Esophagus squamous epithelium (tissue), 5 donors: ENCODE measurements at regions not wholly inside any gene's neighbourhood (a gene's known extent, or its start where the extent isn't known, plus 50 kb on each side); places are given as distances from the start of the nearest gene placed in this dataset.

Source experiments
- DNase-seq: peaks from one replicate; lab custom pipeline; 2025; lab: John Stamatoyannopoulos, UW
- H3K27ac ChIP-seq, 4 donors: fragments of 200-600 bp; sonication (generic); one replicate each; pipeline ENCODE4 v1.5.1; 2016 to 2019; ENCODE audit warnings: mild to moderate bottlenecking in 1 of 4
- H3K27me3 ChIP-seq, 4 donors: fragments of 200-600 bp; sonication (generic); 1 replicate in 3 of 4; 2 replicates in 1 of 4; pipeline versions ENCODE4 v1.5.1 to v1.6.0; 2017 to 2021; ENCODE audit warnings: antibody characterized with exemption in 1 of 4
- H3K36me3 ChIP-seq, 3 donors: fragments of 200-600 bp; sonication (generic); one replicate each; pipeline ENCODE4 v1.5.1; 2016 to 2019
- H3K4me1 ChIP-seq, 3 donors: fragments of 200-600 bp; sonication (generic); one replicate each; pipeline ENCODE4 v1.5.1; 2017 to 2019
- H3K4me3 ChIP-seq, 4 donors: fragments of 200-600 bp; sonication (generic); 1 replicate in 3 of 4; 2 replicates in 1 of 4; pipeline ENCODE4 v1.5.1; 2016 to 2019; ENCODE audit warnings: mild to moderate bottlenecking in 2 of 4, moderate library complexity in 1 of 4
- H3K9me3 ChIP-seq, 3 donors: fragments of 200-600 bp; sonication (generic); one replicate each; pipeline ENCODE4 v1.5.1; 2016 to 2019
- POLR2A ChIP-seq, 4 donors: fragments of 450-650 bp; IDR thresholded peaks; one replicate each; pipeline ENCODE4 v1.6.1; 2017; ENCODE audit warnings: antibody characterized with exemption in 4 of 4, mild to moderate bottlenecking in 4 of 4, moderate library complexity in 3 of 4
- WGBS, 2 donors: methylation state at CpG; one replicate each; pipeline ENCODE4 v1.1.5; 2018; 5-methylcytosine and 5-hydroxymethylcytosine counted together
- intact Hi-C: fragments of 100-400 bp; cut with DNase I; formaldehyde crosslinking; loops from one replicate; pipeline ENCODE4 v1.15.0; 2022
- TF ChIP-seq, protein P1 (sequence below), 6 experiments: fragments of 450-650 bp in 4 of 6; fragments of 200-600 bp in 2 of 6; sonication (generic) in 2 of 6; IDR thresholded peaks; one replicate each; pipeline ENCODE4 v1.5.1; 2016 to 2019; ENCODE audit warnings: antibody characterized with exemption in 6 of 6, mild to moderate bottlenecking in 4 of 6, moderate library complexity in 4 of 6
- donor health status: DM: yes; HTN: yes; CAD: no.

DNA sequence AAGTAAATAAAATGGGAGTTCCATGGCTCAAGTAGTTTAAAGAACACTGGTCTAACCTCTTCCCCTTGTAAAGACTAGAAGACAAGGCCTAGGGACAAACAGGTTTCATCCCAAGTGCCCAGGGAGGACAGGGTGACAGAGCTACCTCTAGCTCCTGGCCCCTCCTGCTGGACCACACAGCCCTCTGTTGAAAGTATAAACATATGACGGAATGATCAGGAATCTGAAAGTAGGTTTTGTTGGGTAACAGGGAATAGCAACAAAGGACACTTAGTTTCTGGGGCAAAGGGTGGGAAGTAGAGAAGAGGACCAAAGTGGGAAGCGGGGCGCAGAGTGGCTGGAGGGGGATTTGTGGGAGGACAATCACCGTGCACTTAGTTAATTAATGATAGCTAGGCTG lies 67.0 kb upstream of the DAB2IP start:
- intact Hi-C loops, result no loop called here
- H3K27ac ChIP-seq, result no peak overlapping the region

DNA sequence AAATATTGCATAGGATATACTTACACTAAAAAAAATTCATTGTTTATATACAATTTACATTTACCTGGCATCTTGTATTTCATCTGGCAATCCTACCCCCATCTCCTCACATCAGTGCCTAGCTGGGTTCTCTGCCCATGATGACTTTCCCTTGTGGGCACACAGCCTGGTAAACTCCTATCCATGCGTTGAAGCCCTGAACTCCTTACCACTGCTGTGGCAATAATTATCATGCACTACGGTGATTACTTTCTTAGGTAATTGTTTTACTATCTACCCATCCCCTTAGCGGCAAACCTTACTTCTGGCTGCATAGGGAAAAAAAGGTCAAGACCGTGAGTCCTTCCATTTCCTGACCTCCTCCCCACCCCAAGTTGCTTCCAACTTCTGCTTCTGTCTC lies 63.6 kb upstream of the DAB2IP start:
- H3K4me3 ChIP-seq, result no peak overlapping the region
- WGBS, 2 donors, result 86 to 87% methylated on average over 4 of the region's 4 CpGs
- H3K9me3 ChIP-seq, result no peaks in the 10 kb centered on the region
- peaks cover 0 to 16% (median 0%) of the 10 kb centered on the region in 4 donors for H3K27me3 ChIP-seq
- intact Hi-C loops, result no loop called here
- no peak for DNase-seq
- no peak overlapping the region for H3K27ac ChIP-seq
- no peaks in the 10 kb centered on the region for H3K36me3 ChIP-seq
- TF ChIP-seq, protein P1, sequence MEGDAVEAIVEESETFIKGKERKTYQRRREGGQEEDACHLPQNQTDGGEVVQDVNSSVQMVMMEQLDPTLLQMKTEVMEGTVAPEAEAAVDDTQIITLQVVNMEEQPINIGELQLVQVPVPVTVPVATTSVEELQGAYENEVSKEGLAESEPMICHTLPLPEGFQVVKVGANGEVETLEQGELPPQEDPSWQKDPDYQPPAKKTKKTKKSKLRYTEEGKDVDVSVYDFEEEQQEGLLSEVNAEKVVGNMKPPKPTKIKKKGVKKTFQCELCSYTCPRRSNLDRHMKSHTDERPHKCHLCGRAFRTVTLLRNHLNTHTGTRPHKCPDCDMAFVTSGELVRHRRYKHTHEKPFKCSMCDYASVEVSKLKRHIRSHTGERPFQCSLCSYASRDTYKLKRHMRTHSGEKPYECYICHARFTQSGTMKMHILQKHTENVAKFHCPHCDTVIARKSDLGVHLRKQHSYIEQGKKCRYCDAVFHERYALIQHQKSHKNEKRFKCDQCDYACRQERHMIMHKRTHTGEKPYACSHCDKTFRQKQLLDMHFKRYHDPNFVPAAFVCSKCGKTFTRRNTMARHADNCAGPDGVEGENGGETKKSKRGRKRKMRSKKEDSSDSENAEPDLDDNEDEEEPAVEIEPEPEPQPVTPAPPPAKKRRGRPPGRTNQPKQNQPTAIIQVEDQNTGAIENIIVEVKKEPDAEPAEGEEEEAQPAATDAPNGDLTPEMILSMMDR (IDR thresholded peaks at IDR 0.05), result no peak
- H3K4me1 ChIP-seq, result no peaks in the 10 kb centered on the region

More for the DNA sequence above, 67.0 kb upstream of the DAB2IP start:
- H3K9me3 ChIP-seq, result no peaks in the 10 kb centered on the region
- DNase-seq, result no peak
- no peaks in the 10 kb centered on the region for H3K36me3 ChIP-seq
- no peak overlapping the region for H3K4me3 ChIP-seq
- peaks cover 0 to 28% (median 0%) of the 10 kb centered on the region in 4 donors for H3K27me3 ChIP-seq
- no peaks in the 10 kb centered on the region for H3K4me1 ChIP-seq
- TF ChIP-seq POLR2A (IDR thresholded peaks at IDR 0.05), result no peak
- TF ChIP-seq, protein P1 (IDR thresholded peaks at IDR 0.05), result no peak
- 78 to 85% methylated on average over 4 of the region's 4 CpGs for WGBS, 2 donors

DNA sequence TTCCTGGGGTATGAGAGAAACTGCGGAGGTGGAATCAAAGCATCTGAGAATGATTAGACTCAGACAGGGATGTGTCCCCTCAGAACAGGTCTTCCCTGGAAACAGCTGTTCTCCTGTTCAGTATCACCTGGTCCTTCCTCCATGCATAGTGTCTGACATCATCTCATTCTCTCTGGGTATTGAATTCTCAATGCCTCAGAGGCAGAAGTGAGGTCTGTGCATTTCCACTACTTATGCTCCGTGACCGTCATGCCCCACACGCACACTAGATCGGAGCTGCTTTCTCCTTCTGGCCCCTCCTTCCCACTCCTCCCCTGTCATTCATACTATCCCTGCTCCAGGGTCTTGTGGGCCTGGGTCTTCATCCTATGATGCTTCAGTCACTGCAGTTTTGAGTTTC lies 61.4 kb upstream of the DAB2IP start:
- Histone ChIP-seq H3K27ac (no peak overlapping the region), H3K4me1 (no peaks in the 10 kb centered on the region), H3K4me3 (no peak overlapping the region), H3K36me3 (no peaks in the 10 kb centered on the region), H3K27me3 (peaks cover 0 to 16% (median 0%) of the 10 kb centered on the region in 4 donors), H3K9me3 (no peaks in the 10 kb centered on the region)
- WGBS, 2 donors, result 80 to 88% methylated on average over 5 of the region's 5 CpGs
- TF ChIP-seq POLR2A (IDR thresholded peaks at IDR 0.05), result no peak
- TF ChIP-seq, protein P1 (IDR thresholded peaks at IDR 0.05), result no peak
- intact Hi-C loops, result no loop called here
- DNase-seq, result no peak

DNA sequence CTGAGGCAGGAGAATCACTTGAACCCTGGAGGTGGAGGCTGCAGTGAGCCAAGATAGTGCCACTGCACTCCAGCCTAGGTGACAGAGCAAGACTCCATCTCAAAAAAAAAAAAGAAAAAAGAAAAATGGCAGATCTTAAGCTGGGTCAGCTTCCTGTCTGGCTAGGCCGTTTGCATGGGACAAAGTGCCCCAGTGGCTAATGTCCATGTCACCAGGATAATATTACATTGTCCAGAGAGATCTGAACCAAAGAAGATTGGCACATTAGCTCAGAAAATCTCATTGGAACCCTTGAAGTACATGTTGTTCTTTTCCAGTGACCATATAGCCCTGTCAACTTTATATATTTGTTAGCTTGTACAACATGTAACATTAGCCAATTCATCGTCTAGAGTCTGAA lies 59.2 kb upstream of the DAB2IP start:
- Histone ChIP-seq H3K4me1 (no peaks in the 10 kb centered on the region), H3K9me3 (no peaks in the 10 kb centered on the region), H3K36me3 (no peaks in the 10 kb centered on the region), H3K27me3 (peaks cover 0 to 13% (median 0%) of the 10 kb centered on the region in 4 donors), H3K4me3 (no peak overlapping the region), H3K27ac (no peak overlapping the region)
- TF ChIP-seq POLR2A (IDR thresholded peaks at IDR 0.05), result no peak
- WGBS, 2 donors, result 80 to 83% methylated on average over 2 of the region's 2 CpGs
- DNase-seq, result no peak
- intact Hi-C loops, result no loop called here

DNA sequence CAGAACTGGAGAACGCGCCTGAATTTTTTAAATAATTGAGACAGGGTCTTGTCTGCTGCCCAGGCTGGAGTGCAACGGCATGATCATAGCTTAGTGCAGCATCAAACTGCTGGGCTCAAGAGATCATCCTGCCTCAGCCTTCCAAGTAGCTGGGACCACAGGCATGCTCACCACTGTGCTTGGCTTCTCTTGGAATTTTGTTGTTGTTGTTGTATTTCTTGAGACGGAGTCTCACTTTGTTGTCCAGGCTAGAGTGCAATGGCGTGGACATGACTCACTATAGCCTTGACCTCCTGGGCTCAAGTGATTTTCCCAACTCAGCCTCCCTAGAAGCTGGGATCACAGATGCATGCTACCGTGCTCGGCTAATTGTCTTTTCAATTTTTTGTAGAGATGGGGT lies 58.4 kb upstream of the DAB2IP start:
- Histone ChIP-seq H3K4me1 (peaks cover 4 to 6% (median 5%) of the 10 kb centered on the region in 3 donors), H3K27me3 (peaks cover 0 to 7% (median 0%) of the 10 kb centered on the region in 4 donors), H3K36me3 (no peaks in the 10 kb centered on the region), H3K4me3 (no peak overlapping the region), H3K9me3 (no peaks in the 10 kb centered on the region), H3K27ac (no peak overlapping the region)
- no peak for DNase-seq
- no peak for TF ChIP-seq POLR2A (IDR thresholded peaks at IDR 0.05)
- TF ChIP-seq, protein P1 (IDR thresholded peaks at IDR 0.05), result no peak
- intact Hi-C loops, result no loop called here
- 77 to 88% methylated on average over 6 to 7 of the region's 7 CpGs for WGBS, 2 donors

DNA sequence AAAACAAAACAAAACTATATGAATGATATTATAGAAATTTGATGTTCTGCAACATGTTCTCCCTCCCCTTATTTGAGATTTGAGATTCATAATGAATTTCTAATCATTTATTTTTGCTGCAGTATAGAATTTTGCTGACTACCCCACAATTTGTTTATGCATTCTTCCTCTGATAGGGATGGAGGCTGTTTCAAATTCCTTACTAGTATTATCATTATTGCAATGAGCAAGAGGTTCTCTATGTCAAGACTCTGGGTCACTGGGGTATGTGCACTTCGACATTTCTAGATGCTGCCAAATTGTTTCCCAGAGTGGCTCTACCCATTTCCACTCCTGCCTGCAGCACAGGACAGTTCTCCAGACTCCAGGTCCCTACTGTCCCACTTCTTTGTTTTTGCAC lies 54.9 kb upstream of the DAB2IP start:
- TF ChIP-seq POLR2A (IDR thresholded peaks at IDR 0.05), result no peak
- TF ChIP-seq, protein P1 (IDR thresholded peaks at IDR 0.05), result no peak
- 83 to 87% methylated on average over 1 of the region's 1 CpG for WGBS, 2 donors
- Histone ChIP-seq H3K27ac (no peak overlapping the region), H3K36me3 (no peaks in the 10 kb centered on the region), H3K4me3 (no peak overlapping the region), H3K4me1 (peaks cover 25 to 41% (median 26%) of the 10 kb centered on the region in 3 donors), H3K9me3 (no peaks in the 10 kb centered on the region), H3K27me3 (peaks cover 0 to 26% (median 0%) of the 10 kb centered on the region in 4 donors)
- intact Hi-C loops, result loop anchor here (5.0 kb wide), 1 partner anchor 44 kb away; no protein-coding TSS in a partner anchor
- no peak for DNase-seq
